Skeletal muscle tissue (tissue), 3 donors: ENCODE measurements at regions not wholly inside any gene's neighbourhood (a gene's known extent, or its start where the extent isn't known, plus 50 kb on each side); places are given as distances from the start of the nearest gene placed in this dataset.
A peak's percentile ranks its signal among the peaks of the same experiment; 100 is the strongest.

Experiments used
- H3K27ac ChIP-seq: one replicate; pipeline ENCODE4 v1.7.0; 2013; ENCODE audit warnings: mild to moderate bottlenecking, low read depth, low read length, inconsistent platforms
- H3K27me3 ChIP-seq, 3 donors: one replicate each; pipeline ENCODE4 v1.7.0; 2013; ENCODE audit warnings: low read length in 3 of 3; ENCODE audit not compliant: control insufficient read depth in 3 of 3, insufficient read depth in 3 of 3
- H3K36me3 ChIP-seq, 3 donors: one replicate each; pipeline ENCODE4 v1.7.0; 2013; ENCODE audit warnings: low read length in 3 of 3; ENCODE audit not compliant: control insufficient read depth in 3 of 3, insufficient read depth in 3 of 3
- H3K4me1 ChIP-seq, 3 donors: one replicate each; pipeline ENCODE4 v1.7.0; 2013; ENCODE audit warnings: low read length in 3 of 3, mild to moderate bottlenecking in 3 of 3; ENCODE audit not compliant: control insufficient read depth in 3 of 3, insufficient read depth in 3 of 3
- H3K4me3 ChIP-seq, 3 donors: one replicate each; pipeline ENCODE4 v1.7.0; 2013; ENCODE audit warnings: low read length in 3 of 3
- H3K9ac ChIP-seq, 3 donors: one replicate each; pipeline ENCODE4 v1.7.0; 2013; ENCODE audit warnings: low read length in 3 of 3, mild to moderate bottlenecking in 3 of 3, moderate library complexity in 2 of 3, low read depth in 1 of 3
- H3K9me3 ChIP-seq, 3 donors: one replicate each; pipeline ENCODE4 v1.7.0; 2013; ENCODE audit warnings: low read length in 3 of 3; ENCODE audit not compliant: control insufficient read depth in 3 of 3
- donor health status: Osteomylitis.

DNA sequence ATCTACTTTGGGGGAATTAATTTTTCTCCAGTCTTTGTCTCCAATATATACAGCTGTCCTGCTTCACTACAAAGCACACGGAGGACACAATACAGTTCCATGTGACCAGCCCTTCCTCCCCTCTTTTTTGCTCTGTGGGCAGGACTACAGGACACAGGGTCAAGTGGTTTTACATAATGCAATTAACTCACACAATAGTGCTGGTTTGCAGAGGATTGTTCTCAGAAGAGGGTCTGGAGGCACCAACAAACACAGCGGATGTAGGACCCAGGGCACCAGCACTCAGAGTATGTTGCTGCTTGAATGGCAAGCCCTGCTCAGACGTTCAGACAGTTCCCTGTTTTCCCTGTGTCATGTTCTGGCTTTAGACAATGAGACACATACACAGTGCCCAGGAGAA, 52.0 kb upstream of the NPTX2 start:
- Histone ChIP-seq H3K27ac (no peak overlapping the region), H3K27me3 (peaks cover 0 to 7% (median 0%) of the 10 kb centered on the region in 3 donors), H3K9ac (no peak overlapping the region), H3K9me3 (peaks cover 0 to 6% (median 4%) of the 10 kb centered on the region in 3 donors), H3K36me3 (no peaks in the 10 kb centered on the region), H3K4me3 (no peak overlapping the region), H3K4me1 (no peaks in the 10 kb centered on the region)

DNA sequence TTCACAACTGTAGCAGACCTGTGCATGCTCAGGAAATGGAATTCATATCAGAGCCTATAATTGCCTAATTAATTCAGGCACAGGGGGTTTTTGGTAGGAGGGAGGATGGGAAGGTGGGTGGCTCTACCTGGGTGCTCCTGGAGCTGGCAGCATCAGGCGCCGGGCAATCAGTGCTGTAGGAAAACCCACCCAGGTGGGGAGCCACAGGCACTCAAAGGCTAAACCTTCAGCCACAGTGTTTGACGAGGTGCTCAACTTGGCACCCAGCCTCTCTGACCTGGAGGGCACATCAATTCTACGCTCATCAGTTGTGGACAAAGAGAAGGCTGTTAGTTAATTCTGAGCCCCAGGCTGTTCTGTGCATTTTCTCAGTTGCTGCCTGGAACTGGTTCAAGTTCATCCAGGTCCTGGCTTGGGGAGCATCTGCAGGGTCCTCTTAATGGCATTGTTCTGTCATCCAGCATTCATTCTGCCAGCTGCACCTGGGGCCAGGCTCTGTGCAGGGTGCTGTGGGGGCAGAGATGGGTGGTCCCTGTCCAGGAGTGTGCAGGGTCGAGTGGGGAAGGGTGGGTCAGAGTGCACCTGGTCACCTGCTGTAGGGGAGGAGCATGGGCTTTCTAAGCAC, 54.1 kb upstream of the NPTX2 start:
- no peaks in the 10 kb centered on the region for H3K36me3 ChIP-seq

DNA sequence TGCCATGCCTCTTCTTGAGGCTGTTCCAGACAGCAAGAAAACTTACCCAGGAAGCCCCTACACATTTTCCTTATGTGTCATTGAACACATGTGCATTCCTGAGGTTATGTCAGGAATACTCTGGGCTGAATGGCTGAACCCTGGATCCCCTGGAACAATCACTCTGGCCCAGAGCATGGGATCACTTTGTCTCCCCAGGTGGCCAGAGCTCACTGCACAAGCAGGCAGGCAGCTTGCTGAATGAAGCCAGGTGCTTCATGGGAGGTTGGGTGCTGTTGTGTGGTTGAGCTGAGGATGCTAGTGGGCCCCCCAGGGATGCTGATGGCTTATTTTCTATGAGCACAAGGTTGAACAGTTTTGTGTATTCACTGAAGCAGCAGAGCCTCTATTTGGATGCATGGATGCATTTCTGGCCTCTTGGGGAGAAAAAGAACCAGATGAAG, 54.7 kb upstream of the NPTX2 start:
- Histone ChIP-seq H3K9ac (no peak overlapping the region), H3K36me3 (no peaks in the 10 kb centered on the region)

More for the DNA sequence above, 54.1 kb upstream of the NPTX2 start:
- Histone ChIP-seq H3K9ac (no peak overlapping the region), H3K9me3 (peaks cover 0 to 6% (median 4%) of the 10 kb centered on the region in 3 donors), H3K4me1 (no peaks in the 10 kb centered on the region), H3K27me3 (peaks cover 0 to 2% (median 0%) of the 10 kb centered on the region in 3 donors), H3K4me3 (no peak overlapping the region), H3K27ac (no peak overlapping the region)

DNA sequence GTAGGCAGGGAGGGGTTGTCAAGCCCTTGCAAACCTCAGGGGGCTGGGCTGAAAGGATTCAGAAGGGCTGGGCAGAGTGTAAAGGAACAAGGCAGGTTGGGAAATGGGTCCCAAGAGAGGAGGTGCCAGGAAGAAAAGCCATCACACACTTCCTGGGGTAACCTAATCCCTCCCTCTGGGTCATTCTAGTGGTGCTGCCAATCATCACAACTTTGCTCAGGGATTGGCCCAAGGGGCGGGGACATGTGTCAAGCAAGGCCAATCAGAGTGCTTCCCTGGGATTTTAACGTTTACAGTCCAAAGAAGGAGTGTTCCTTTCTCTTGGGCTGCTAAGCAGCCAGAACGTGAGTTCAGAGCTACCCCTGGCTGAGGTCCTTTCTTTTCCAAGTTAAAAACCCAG, 57.1 kb upstream of the NPTX2 start:
- Histone ChIP-seq H3K9me3 (peaks cover 0 to 6% (median 4%) of the 10 kb centered on the region in 3 donors), H3K27me3 (peaks cover 0 to 2% (median 0%) of the 10 kb centered on the region in 3 donors), H3K9ac (no peak overlapping the region), H3K4me3 (peak overlapping the region in 1 of 3 donors; percentile 7), H3K4me1 (no peaks in the 10 kb centered on the region), H3K36me3 (no peaks in the 10 kb centered on the region), H3K27ac (no peak overlapping the region)

More for the DNA sequence above, 54.7 kb upstream of the NPTX2 start:
- Histone ChIP-seq H3K9me3 (peaks cover 0 to 6% (median 4%) of the 10 kb centered on the region in 3 donors), H3K27me3 (peaks cover 0 to 2% (median 0%) of the 10 kb centered on the region in 3 donors), H3K4me1 (no peaks in the 10 kb centered on the region), H3K27ac (no peak overlapping the region), H3K4me3 (no peak overlapping the region)

DNA sequence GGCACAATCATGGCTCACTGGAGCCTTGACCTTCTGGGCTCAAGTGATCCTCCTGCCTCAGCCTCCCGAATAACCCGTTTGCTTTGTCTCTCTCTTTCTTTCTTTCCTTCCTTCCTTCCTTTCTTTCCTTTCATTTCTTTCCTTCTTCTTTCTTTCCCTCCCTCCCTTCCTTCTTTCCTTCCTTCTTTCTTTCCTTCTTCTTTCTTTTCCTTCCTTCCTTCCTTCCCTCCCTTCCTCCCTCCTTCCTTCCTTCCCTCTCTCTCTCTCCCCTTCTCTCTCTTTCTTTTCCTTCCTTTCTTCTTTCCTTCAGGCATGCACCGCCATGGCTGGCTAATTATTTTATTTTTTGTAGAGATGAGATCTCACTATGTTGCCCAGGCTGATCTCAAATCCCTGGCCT, 57.9 kb upstream of the NPTX2 start:
- H3K9ac ChIP-seq = no peak overlapping the region
- no peaks in the 10 kb centered on the region for H3K36me3 ChIP-seq
- no peak overlapping the region for H3K27ac ChIP-seq
- peaks cover 0 to 4% (median 2%) of the 10 kb centered on the region in 3 donors for H3K9me3 ChIP-seq
- H3K27me3 ChIP-seq = peaks cover 0 to 2% (median 0%) of the 10 kb centered on the region in 3 donors
- no peaks in the 10 kb centered on the region for H3K4me1 ChIP-seq
- H3K4me3 ChIP-seq = no peak overlapping the region

DNA sequence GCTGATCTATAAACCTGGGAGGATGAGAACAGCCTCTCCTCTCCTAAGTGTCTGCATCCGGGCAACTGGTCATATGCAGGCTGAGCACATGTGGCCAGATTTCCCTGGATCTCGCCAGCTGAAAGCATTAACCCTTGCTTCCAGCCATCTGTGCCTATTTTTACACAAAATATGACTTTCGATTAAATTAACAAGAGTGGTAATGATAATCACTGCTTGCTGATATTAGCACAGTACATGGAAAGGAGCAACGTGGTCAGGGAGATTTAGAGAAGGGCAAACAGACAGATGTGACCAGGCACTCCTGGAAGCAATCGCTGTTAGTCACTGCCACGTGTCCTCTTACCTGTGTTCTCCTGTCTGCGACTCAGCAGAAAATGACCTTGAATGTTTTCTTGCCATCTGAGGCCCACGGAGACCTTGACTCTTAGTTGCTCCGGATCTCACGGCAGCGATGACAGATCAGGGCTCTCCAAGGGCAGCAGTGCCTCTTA, 59.5 kb upstream of the NPTX2 start:
- Histone ChIP-seq H3K27ac (no peak overlapping the region), H3K36me3 (no peaks in the 10 kb centered on the region), H3K9me3 (no peaks in the 10 kb centered on the region), H3K27me3 (peaks cover 0 to 2% (median 0%) of the 10 kb centered on the region in 3 donors), H3K9ac (no peak overlapping the region), H3K4me1 (no peaks in the 10 kb centered on the region), H3K4me3 (no peak overlapping the region)

DNA sequence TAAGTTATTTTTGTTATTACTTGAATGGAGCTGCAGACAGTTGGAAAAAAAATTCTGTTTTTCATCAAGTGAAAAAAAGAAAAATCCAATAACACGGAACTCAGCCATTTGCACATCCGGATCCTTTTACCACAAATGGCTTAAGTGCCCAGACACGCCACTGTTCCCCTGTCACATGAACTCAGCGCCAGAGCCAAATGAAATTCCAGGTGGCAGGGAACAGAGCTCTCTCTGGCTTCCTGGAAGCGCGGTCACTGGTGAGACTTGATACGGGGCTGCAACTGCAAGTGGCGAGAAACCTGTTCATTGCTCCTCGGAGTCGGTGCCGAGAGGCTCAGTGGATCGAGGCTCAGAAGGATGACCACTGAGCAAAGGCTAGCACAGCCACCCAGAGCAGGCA, 60.8 kb upstream of the NPTX2 start:
- Histone ChIP-seq H3K36me3 (no peaks in the 10 kb centered on the region), H3K4me1 (no peaks in the 10 kb centered on the region), H3K27ac (no peak overlapping the region), H3K27me3 (no peaks in the 10 kb centered on the region), H3K9ac (no peak overlapping the region), H3K9me3 (peaks cover 0 to 6% (median 0%) of the 10 kb centered on the region in 3 donors), H3K4me3 (no peak overlapping the region)

DNA sequence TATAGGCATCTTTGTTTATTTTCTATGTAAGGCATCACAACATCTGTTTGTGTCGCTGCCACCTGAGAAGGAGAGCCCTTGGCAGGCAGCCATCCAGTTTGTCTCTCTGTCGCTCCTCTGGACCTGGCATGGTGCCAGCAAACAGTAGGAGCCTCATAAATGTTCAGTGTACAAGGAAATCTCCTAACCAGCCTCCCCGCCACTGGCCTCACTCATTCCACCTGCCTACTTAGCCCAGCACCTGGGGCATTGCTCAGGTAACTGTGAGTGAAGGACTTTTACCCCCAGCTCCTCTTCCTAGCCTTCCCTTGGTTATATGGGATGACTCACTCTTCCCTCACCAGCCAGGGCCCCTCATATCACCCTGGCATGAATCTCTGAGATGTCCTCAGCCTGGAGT, 61.7 kb upstream of the NPTX2 start:
- no peak overlapping the region for H3K4me3 ChIP-seq
- H3K4me1 ChIP-seq = no peaks in the 10 kb centered on the region
- no peaks in the 10 kb centered on the region for H3K36me3 ChIP-seq
- H3K9me3 ChIP-seq = peaks cover 0 to 7% (median 0%) of the 10 kb centered on the region in 3 donors
- no peak overlapping the region for H3K9ac ChIP-seq
- H3K27ac ChIP-seq = no peak overlapping the region
- no peaks in the 10 kb centered on the region for H3K27me3 ChIP-seq

DNA sequence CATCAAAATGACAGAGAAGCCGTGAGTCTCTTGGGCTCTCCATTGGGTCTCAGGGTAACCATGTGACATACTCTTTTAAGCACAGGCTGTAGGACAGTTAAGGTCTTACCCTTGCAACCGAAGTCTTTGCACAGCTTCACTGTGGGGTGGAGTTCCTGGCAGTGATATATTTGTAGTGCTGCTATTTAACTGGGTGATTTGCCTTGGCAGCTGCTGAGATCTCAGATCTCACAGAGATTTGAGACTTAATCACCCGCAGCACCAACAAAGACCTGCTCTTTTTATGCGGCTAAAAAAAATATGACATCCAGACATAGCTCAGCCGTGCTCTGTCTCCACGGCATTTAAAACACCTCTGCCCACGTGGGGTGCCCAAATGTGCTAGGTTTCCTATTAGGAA, 63.4 kb upstream of the NPTX2 start:
- no peak overlapping the region for H3K27ac ChIP-seq
- no peak overlapping the region for H3K9ac ChIP-seq
- no peaks in the 10 kb centered on the region for H3K4me1 ChIP-seq
- H3K27me3 ChIP-seq = no peaks in the 10 kb centered on the region
- no peak overlapping the region for H3K4me3 ChIP-seq
- peaks cover 0 to 10% (median 0%) of the 10 kb centered on the region in 3 donors for H3K9me3 ChIP-seq
- H3K36me3 ChIP-seq = no peaks in the 10 kb centered on the region

DNA sequence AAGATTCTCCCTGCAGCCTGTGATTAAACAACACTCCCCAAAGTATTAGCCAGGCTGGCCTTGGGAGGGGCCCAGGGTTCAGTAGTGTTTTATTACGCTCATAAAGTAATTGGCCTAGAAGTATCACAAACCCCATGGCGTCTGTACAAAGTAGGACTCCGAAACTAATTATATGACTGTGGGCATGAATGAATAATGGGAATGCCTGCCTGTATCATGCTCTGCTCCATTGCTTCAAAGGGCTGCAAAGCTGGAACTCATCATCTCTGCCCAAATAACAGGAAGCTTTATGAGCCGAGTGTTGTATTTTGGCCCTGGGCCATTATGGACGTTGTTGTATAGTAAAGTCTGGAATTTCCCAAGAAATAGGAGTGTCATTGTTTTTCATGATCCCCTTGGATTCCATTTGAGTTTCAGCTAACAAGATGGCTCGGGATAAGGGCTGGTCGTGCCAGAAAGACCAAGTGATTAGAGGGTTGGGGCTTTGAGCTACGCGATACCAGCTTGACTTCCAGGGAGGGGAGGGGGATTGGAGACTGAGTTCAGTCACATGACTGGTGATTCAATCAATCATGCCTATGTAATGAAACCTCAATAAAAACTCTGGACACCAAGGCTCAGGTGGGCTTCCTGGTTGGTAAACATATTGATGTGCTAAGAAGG, 65.3 kb upstream of the NPTX2 start:
- H3K9me3 ChIP-seq = peaks cover 0 to 10% (median 0%) of the 10 kb centered on the region in 3 donors
- H3K27ac ChIP-seq = no peak overlapping the region
- H3K4me1 ChIP-seq = no peaks in the 10 kb centered on the region
- H3K27me3 ChIP-seq = no peaks in the 10 kb centered on the region
- H3K4me3 ChIP-seq = no peak overlapping the region
- H3K9ac ChIP-seq = no peak overlapping the region
- no peaks in the 10 kb centered on the region for H3K36me3 ChIP-seq
